RWPE2 (cell line): ENCODE measurements at regions not wholly inside any gene's neighbourhood (a gene's known extent, or its start where the extent isn't known, plus 50 kb on each side); places are given as distances from the start of the nearest gene placed in this dataset.

Source experiments
- ATAC-seq: fragments of 200-7000 bp; cut with Tn5 transposase; 3 replicates; pipeline ENCODE4 v1.9.1; 2021; ENCODE audit warnings: low read depth
- DNase-seq: peaks from one replicate; pipeline ENCODE4 v3.0.0-alpha.2; 2020; ENCODE audit warnings: low spot score
- H3K27ac ChIP-seq: fragments of 450-650 bp; 2 replicates; pipeline ENCODE4 v1.5.1; 2017; ENCODE audit warnings: mild to moderate bottlenecking; ENCODE audit not compliant: poor library complexity, severe bottlenecking
- H3K27me3 ChIP-seq: fragments of 250-450 bp; sonication (Bioruptor Pico); 2 replicates; pipeline ENCODE4 v1.5.1; 2021; ENCODE audit warnings: mild to moderate bottlenecking, moderate library complexity; ENCODE audit not compliant: insufficient read depth, poor library complexity, severe bottlenecking
- H3K36me3 ChIP-seq: fragments of 250-450 bp; sonication (Bioruptor Pico); 2 replicates; pipeline ENCODE4 v1.5.1; 2020; ENCODE audit warnings: low read depth, mild to moderate bottlenecking, moderate library complexity
- H3K4me1 ChIP-seq: fragments of 250-450 bp; sonication (Bioruptor Pico); 2 replicates; pipeline ENCODE4 v1.5.1; 2021; ENCODE audit warnings: mild to moderate bottlenecking, moderate library complexity; ENCODE audit not compliant: insufficient read depth, poor library complexity, severe bottlenecking
- H3K4me3 ChIP-seq: fragments of 250-450 bp; sonication (Bioruptor Pico); 2 replicates; pipeline ENCODE4 v1.5.1; 2021; ENCODE audit warnings: mild to moderate bottlenecking, moderate library complexity; ENCODE audit not compliant: severe bottlenecking
- H3K9me3 ChIP-seq: fragments of 250-450 bp; sonication (Bioruptor Pico); 2 replicates; pipeline ENCODE4 v1.5.1; 2021; ENCODE audit warnings: mild to moderate bottlenecking, moderate library complexity; ENCODE audit not compliant: severe bottlenecking
- TF ChIP-seq, protein P1 (sequence below): fragments of 450-650 bp; IDR thresholded peaks from one replicate; pipeline ENCODE4 v1.5.1; 2017; ENCODE audit warnings: mild to moderate bottlenecking, moderate library complexity; ENCODE audit not compliant: poor library complexity, severe bottlenecking

DNA sequence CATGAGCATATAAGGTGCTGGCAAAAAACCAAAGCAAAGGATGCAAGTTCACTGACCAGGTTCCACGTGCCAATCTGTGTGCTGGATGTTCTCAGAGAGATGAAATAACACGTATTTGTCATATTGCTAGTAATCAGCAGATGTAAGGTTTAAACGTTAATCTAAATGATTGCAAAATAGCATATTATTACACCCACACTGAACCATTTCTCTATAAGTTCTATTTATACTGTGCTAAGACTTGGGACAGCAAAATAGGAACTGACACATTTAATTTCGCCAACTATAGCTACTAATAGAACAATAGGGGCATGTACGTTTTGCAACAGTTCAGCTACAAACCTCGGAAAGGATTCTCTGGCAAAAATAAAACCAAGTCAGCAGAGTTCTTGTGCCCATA, 350.3 kb upstream of the ZNF385D start:
- Histone ChIP-seq H3K36me3 (no peaks in the 10 kb centered on the region), H3K27me3 (no peaks in the 10 kb centered on the region), H3K27ac (no peak overlapping the region), H3K9me3 (no peaks in the 10 kb centered on the region), H3K4me1 (no peaks in the 10 kb centered on the region), H3K4me3 (no peak overlapping the region)
- ATAC-seq (no peak), DNase-seq (no peak)
- TF ChIP-seq, protein P1, sequence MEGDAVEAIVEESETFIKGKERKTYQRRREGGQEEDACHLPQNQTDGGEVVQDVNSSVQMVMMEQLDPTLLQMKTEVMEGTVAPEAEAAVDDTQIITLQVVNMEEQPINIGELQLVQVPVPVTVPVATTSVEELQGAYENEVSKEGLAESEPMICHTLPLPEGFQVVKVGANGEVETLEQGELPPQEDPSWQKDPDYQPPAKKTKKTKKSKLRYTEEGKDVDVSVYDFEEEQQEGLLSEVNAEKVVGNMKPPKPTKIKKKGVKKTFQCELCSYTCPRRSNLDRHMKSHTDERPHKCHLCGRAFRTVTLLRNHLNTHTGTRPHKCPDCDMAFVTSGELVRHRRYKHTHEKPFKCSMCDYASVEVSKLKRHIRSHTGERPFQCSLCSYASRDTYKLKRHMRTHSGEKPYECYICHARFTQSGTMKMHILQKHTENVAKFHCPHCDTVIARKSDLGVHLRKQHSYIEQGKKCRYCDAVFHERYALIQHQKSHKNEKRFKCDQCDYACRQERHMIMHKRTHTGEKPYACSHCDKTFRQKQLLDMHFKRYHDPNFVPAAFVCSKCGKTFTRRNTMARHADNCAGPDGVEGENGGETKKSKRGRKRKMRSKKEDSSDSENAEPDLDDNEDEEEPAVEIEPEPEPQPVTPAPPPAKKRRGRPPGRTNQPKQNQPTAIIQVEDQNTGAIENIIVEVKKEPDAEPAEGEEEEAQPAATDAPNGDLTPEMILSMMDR, result no peak

DNA sequence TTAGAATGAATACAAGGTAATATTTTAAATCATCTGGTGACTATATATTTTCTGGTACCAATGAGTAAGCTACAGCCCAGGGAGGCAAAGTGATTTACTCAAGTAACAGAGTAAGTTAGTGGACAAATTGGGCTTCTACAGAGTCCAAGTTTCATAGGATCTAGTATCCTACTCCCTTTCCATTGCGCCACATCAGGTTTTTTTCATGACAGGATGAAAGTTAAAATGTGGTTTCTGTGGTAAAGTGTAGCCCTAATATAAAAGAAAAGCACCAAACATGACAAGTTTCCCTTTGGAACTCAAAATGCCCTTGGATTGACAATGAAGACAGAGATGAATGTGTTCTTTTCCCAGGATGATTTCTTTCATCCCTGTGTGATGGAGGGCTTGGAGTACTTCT, 350.8 kb upstream of the ZNF385D start:
- TF ChIP-seq, protein P1, result no peak
- Histone ChIP-seq H3K27ac (no peak overlapping the region), H3K27me3 (no peaks in the 10 kb centered on the region), H3K4me3 (no peak overlapping the region), H3K9me3 (no peaks in the 10 kb centered on the region), H3K36me3 (no peaks in the 10 kb centered on the region), H3K4me1 (no peaks in the 10 kb centered on the region)
- ATAC-seq (no peak), DNase-seq (no peak)

DNA sequence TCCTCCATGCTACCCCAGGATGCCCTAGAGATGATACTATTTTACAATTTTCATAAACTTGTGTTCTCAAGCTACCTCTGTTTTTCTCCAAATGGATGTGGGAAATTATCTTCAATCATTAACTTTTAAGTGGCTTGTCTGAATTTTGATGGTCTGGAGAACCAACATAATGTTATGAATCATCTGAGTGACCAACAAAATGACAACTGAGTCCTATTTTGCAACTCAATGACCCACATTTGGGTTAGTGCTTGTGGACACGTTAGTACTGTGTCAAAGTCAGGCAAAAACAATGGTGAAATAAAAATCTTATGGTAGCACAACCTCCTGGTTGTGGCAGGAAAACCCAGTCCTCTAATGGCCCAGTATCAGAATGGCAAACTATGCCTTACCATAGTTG, 352.4 kb upstream of the ZNF385D start:
- H3K4me1 ChIP-seq, result no peaks in the 10 kb centered on the region
- H3K27ac ChIP-seq, result no peak overlapping the region
- H3K27me3 ChIP-seq, result no peaks in the 10 kb centered on the region
- TF ChIP-seq, protein P1, result no peak
- H3K36me3 ChIP-seq, result no peaks in the 10 kb centered on the region
- DNase-seq (no peak), ATAC-seq (no peak)
- H3K4me3 ChIP-seq, result no peak overlapping the region
- no peaks in the 10 kb centered on the region for H3K9me3 ChIP-seq

DNA sequence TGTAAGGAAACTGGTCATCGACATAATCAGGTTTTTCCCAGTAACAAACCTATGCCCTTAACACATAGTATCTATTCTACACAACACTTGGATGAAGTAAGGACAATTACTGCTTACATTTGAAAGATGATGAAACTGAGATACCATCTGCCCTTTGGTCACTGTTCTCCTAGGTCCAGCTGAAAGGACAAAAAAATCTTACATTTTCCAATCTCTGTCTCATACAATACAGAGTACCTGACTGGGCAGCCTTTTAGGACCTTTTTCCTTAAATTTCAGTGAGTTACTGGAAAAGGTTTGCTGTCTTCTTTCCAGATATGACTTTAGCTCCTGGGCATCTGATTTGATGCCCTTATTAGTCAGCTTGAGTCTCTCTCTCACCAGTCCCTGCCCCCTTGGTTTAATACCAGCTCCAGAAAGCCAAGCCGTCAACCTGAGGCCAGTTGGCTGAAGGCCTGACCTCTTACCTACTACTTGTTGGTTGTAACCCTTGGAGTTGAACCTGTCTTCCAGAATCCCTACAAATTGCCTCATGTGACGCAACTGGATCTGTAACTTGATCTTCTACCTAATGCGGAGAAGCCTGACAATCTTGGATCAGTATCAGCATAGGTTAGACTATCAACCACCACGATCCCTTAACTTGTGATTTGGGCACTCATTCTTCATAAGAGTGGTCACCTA, 355.3 kb upstream of the ZNF385D start:
- H3K4me3 ChIP-seq, result no peak overlapping the region
- H3K36me3 ChIP-seq, result no peaks in the 10 kb centered on the region
- no peaks in the 10 kb centered on the region for H3K9me3 ChIP-seq
- TF ChIP-seq, protein P1, result no peak
- H3K27ac ChIP-seq, result no peak overlapping the region
- no peak for DNase-seq
- no peak for ATAC-seq
- no peaks in the 10 kb centered on the region for H3K27me3 ChIP-seq
- H3K4me1 ChIP-seq, result no peaks in the 10 kb centered on the region

DNA sequence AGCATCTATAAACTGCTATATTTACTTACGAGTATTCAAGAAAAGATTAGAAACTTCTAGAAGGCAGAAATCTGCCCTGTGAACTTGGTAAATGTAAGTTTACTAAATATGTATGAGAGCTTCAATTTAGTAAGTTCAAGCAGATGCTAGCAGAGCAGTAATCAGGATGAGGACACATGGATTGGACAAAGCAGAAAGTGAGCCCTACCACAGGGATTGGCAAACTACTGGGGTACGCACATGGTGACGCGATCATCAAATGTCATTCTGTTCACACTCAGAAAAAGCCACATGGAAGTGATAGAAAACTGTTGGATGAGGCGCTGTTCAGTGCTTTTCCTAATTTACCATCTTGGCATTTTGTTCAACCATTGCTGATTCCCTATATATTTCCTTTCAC, 360.2 kb upstream of the ZNF385D start:
- Histone ChIP-seq H3K36me3 (no peaks in the 10 kb centered on the region), H3K27ac (no peak overlapping the region), H3K27me3 (no peaks in the 10 kb centered on the region), H3K4me3 (no peak overlapping the region), H3K9me3 (no peaks in the 10 kb centered on the region), H3K4me1 (no peaks in the 10 kb centered on the region)
- DNase-seq (no peak), ATAC-seq (no peak)
- TF ChIP-seq, protein P1, result no peak
